ENCODE measurements at regions not wholly inside any gene's neighbourhood (a gene's known extent, or its start where the extent isn't known, plus 50 kb on each side); places are given as distances from the start of the nearest gene placed in this dataset.
A peak's percentile ranks its signal among the peaks of the same experiment; 100 is the strongest.

DNA sequence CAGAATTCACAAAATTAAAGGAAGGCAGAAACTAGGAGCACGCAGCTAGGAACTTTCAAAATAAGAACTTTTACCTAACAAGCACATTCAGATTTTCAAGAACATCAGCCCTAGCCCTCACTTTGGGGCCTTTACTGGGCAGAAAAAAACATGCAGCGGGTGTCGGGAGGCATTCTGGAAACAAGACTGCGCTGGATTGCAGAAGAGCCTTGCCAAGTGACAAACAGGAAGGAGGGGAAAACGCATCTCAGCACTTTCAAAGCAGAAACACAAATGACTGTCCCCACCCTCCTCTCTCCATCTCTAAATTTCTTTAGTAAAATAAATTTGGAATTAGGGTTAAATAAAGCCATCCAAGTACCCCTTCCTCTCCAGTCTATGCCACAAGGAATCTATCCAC lies 74.6 kb upstream of the RREB1 start:
- Mint-ChIP-seq H3K27me3 (no peaks in the 10 kb centered on the region), H3K4me1 (peaks cover 0 to under 1% (median 0%) of the 10 kb centered on the region in 3 donors), H3K36me3 (no peaks in the 10 kb centered on the region), H3K9me3 (peaks cover 0 to 5% (median 1%) of the 10 kb centered on the region in 7 donors), H3K4me3 (no peak overlapping the region), H3K27ac (no peak overlapping the region)
- ATAC-seq (ENCODE audit: low read depth in 2 of 2) (no peak), DNase-seq (no peak)

DNA sequence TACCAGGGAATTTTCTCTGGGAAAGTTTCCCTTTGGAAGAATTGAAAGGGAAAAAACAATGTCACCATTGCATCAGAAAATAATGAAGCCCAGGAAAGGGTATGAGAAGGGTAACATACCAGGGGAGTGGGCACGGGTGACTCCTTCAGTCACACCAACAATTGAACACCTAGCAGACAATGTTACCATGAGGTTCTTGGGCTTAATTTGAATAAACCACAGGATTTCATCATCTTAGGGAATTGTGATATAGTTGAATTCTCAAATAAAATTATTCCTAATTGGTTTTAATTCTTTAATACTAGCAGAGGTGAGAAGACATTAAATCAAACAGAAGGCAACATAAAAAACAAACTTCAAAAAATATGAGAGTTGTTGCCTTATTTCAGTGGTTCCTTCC lies 73.7 kb upstream of the RREB1 start:
- Mint-ChIP-seq H3K4me3 (no peak overlapping the region), H3K9me3 (peaks cover 0 to 6% (median 1%) of the 10 kb centered on the region in 7 donors), H3K27me3 (no peaks in the 10 kb centered on the region), H3K27ac (no peak overlapping the region), H3K4me1 (peaks cover 0 to 4% (median 0%) of the 10 kb centered on the region in 3 donors), H3K36me3 (no peaks in the 10 kb centered on the region)
- DNase-seq (no peak), ATAC-seq (ENCODE audit: low read depth in 2 of 2) (no peak)

DNA sequence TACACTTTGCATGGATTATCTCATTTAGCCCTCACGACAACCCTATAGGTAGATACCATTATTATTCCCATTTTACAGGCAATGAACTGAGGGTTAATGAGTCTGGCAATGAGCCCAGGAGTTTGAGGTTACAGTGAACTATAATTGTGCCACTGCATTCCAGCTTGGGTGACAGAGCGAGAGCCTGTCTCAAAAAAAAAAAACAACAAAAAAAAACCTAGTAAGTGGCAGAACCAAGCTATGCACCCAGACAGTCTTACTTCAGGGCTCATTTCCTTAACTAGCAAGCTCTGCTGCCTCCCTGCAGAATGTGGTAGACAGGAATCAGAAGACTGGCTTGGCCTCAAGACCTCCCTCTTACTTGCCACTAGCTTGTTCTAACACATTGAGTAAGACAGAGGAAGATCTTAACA lies 71.9 kb upstream of the RREB1 start:
- ATAC-seq (ENCODE audit: low read depth in 2 of 2) (no peak), DNase-seq (no peak)
- H3K9me3 Mint-ChIP-seq = peaks cover 0 to 6% (median 0%) of the 10 kb centered on the region in 7 donors
- H3K27ac Mint-ChIP-seq = no peak overlapping the region
- H3K4me1 Mint-ChIP-seq = peaks cover 0 to 8% (median 2%) of the 10 kb centered on the region in 3 donors
- H3K4me3 Mint-ChIP-seq = no peak overlapping the region
- H3K36me3 Mint-ChIP-seq = no peaks in the 10 kb centered on the region
- no peaks in the 10 kb centered on the region for H3K27me3 Mint-ChIP-seq

DNA sequence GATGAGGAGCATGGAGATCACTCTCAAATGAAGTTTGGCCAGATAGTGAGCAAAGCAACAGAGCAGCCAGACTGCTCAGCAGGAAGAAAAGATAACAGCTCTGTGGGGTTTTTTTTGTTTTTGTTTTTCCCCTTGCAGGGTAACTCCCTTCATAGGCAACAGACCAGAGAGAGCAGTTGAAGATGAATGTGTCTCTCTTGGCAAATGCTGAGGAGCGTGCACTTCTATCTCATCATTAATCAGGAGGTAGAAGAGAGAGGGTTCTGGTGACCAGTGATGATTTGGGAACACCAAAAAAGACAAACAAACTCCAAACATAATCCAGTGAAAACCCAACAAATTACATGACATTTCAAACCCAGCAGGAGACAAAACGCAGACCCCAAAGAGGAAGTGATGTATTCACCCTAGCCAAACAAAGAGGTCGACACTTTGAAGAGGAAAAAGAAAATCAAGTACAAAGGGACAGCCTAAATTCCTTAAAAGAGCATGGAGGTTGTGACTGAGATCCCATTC lies 66.2 kb upstream of the RREB1 start:
- H3K27ac Mint-ChIP-seq = peak overlapping the region in 5 of 6 donors; percentile 14 to 93 (median 87)
- ATAC-seq (ENCODE audit: low read depth in 2 of 2) (peak; percentile 98 to 99), DNase-seq (peak; percentile 51)
- H3K27me3 Mint-ChIP-seq = no peaks in the 10 kb centered on the region
- H3K4me3 Mint-ChIP-seq = peak overlapping the region in 7 of 8 donors; percentile 2 to 78 (median 68)
- H3K36me3 Mint-ChIP-seq = no peaks in the 10 kb centered on the region
- H3K4me1 Mint-ChIP-seq = peaks cover 21 to 27% (median 26%) of the 10 kb centered on the region in 3 donors
- H3K9me3 Mint-ChIP-seq = peaks cover 0 to 6% (median 0%) of the 10 kb centered on the region in 7 donors

DNA sequence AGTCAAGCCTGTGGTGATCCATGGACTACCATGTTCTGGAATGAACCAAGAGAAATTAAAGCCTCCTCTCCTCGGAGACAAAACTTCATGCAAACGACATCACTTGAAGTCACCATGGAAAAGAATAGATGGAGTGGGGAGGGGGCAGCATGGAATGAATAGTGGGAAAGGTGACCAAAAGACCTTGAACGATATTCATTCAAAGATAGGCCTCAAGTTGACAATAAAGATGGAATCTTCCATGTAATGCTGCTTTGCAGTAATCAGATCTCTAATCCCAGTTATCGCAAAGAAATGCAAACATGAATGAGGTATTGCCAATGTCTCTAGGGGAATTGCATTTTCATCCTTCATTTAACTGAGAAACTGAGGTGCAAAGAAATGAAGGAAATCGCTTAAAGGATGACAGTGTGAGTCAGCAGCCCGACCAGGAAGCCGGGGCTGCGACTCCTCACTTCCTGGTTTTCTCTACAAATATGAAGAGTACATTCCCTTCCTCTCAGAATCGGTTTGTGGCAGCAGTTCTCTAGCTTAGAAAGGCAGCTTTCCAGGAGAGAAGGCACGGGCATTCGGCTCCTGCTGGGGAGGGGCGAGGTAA lies 65.6 kb upstream of the RREB1 start:
- Mint-ChIP-seq H3K4me1 (peaks cover 21 to 27% (median 26%) of the 10 kb centered on the region in 3 donors), H3K36me3 (no peaks in the 10 kb centered on the region), H3K9me3 (peaks cover 0 to 6% (median 0%) of the 10 kb centered on the region in 7 donors), H3K27ac (peak overlapping the region in 5 of 6 donors; percentile 14 to 93 (median 87)), H3K27me3 (no peaks in the 10 kb centered on the region), H3K4me3 (peak overlapping the region in 5 of 8 donors; percentile 39 to 78 (median 70))
- DNase-seq = no peak
- ATAC-seq (ENCODE audit: low read depth in 2 of 2) = no peak

DNA sequence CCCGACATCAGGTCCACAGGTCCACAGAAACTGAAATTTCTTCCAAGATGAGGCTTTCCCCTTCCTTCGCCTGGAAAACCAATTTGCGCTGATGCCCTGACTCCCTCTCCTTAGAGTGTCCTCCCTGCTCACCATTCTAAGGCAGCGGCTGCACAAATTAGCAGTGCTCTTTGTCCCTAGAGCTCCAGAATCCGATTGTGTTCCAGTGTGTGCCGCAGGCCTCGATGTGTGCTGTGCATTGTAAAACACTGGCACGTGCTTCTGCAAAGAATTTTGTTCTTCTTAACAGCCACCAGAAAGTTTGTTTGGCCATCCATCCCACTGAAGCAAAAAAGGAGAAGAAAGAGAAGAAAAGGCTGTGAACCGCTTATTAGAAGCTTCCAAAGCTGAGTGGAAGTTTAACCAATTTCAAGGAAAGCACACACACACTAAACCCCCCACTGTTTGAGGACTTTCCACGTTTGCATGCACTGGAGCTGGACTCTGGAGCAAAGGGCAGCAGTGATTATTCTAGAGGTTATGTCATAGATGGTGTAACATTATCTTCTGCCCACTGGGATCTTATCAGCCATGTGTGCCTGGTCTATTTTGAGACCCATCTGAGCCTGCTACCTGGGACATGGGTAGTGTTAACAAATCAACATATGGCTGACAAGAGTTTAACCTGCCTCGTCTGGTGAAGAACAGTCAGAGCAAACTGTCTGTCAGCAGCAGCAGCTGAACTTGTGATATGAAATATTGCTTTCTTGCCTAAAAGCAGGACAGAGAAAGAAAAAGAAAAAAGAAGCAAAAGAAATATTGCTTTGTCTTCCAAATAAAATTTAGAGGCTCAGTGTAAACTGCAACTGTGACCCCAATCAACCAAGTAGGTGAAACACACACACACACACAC lies 64.9 kb upstream of the RREB1 start:
- ATAC-seq (ENCODE audit: low read depth in 2 of 2) (no peak), DNase-seq (no peak)
- Mint-ChIP-seq H3K27me3 (no peaks in the 10 kb centered on the region), H3K9me3 (peaks cover 0 to 5% (median 0%) of the 10 kb centered on the region in 7 donors), H3K4me3 (peak overlapping the region in 5 of 8 donors; percentile 26 to 78 (median 45)), H3K27ac (peak overlapping the region in 5 of 6 donors; percentile 67 to 93 (median 78)), H3K36me3 (no peaks in the 10 kb centered on the region), H3K4me1 (peaks cover 21 to 27% (median 26%) of the 10 kb centered on the region in 3 donors)

DNA sequence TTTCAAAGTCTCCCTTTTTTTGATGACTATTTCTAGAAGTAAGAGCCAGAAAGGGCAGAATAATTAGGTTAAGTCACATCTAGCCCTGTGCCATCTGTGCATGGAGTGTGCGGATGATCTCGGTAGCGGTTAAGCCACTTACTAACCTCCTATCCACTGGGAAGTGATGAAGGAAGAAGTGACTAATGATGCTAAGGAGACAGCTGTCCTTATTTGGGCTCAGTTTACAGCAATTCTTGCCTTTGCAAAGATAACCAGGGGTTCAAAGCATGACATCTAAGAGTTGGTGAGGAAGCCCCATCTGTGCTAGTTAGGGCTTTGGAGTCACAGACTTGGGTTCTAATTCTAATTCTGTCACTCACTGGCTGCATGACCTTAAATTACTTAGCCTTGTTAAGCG lies 62.4 kb upstream of the RREB1 start:
- no peak overlapping the region for H3K4me3 Mint-ChIP-seq
- DNase-seq = no peak
- peaks cover 19 to 25% (median 21%) of the 10 kb centered on the region in 3 donors for H3K4me1 Mint-ChIP-seq
- no peak for ATAC-seq (ENCODE audit: low read depth in 2 of 2)
- H3K27ac Mint-ChIP-seq = peak overlapping the region in 2 of 6 donors; percentile 49 to 65
- no peaks in the 10 kb centered on the region for H3K36me3 Mint-ChIP-seq
- H3K27me3 Mint-ChIP-seq = no peaks in the 10 kb centered on the region
- H3K9me3 Mint-ChIP-seq = no peaks in the 10 kb centered on the region

DNA sequence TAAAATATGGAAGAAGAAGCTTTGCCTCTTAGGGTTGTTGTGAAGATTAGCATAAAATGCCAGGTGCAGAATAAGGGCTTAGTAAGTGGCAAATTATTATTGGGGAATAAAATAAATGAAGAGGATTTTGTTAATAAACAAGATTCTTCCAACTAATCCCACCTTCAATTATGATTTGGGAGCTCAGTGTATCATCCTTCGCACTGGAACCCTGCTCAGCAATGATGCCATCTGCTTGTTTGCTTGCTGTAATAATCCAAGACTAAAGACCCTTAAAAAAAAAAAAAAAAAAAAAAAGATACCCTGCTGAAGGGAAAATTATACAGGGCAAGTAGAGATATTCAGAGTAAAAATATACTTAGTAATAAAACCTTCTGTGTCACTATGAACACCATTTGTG lies 62.0 kb upstream of the RREB1 start:
- peaks cover 17 to 24% (median 21%) of the 10 kb centered on the region in 3 donors for H3K4me1 Mint-ChIP-seq
- DNase-seq (no peak), ATAC-seq (ENCODE audit: low read depth in 2 of 2) (no peak)
- H3K27me3 Mint-ChIP-seq = no peaks in the 10 kb centered on the region
- no peak overlapping the region for H3K27ac Mint-ChIP-seq
- H3K9me3 Mint-ChIP-seq = no peaks in the 10 kb centered on the region
- H3K4me3 Mint-ChIP-seq = no peak overlapping the region
- H3K36me3 Mint-ChIP-seq = no peaks in the 10 kb centered on the region

DNA sequence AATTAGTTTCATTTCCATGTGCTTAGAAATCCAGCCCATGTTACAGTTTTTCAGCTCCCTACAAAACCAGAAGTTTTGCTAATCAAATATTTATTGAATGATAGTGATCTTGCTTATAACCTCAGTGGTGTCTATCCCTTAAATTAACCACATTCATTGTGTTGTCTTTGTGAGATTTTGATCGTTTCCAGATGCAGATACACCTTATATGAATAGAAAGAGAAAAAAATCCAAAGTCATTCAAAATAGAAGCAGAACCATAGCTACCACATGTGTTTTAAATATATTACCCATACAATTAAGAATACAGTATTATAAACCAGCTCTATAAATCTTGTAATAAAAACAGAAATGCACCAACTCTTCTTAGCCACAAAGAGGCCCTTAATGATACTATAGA lies 60.6 kb upstream of the RREB1 start:
- Mint-ChIP-seq H3K27me3 (no peaks in the 10 kb centered on the region), H3K9me3 (no peaks in the 10 kb centered on the region), H3K27ac (no peak overlapping the region), H3K4me1 (peaks cover 6 to 12% (median 9%) of the 10 kb centered on the region in 3 donors), H3K4me3 (no peak overlapping the region), H3K36me3 (no peaks in the 10 kb centered on the region)
- ATAC-seq (ENCODE audit: low read depth in 2 of 2) = no peak
- DNase-seq = no peak

DNA sequence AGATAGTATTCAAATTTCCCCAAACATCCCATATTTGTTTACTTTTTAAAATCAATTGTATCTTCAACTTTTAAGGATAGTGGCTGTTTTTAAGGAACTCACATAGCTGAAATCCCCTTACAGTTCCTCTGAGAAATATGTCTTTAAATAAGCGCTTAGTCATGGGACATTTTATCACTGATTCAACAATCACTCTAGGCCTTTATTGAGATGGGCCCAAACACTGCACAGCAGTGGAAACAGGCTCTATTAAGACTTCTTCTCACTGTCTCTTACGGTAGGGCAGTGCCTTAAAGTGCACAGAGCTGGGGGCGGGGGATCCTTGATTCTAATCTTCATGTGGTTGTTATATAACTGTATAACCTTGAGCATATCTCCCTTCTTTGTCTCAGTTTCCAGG lies 59.8 kb upstream of the RREB1 start:
- Mint-ChIP-seq H3K4me3 (no peak overlapping the region), H3K27ac (no peak overlapping the region), H3K4me1 (peaks cover 4 to 9% (median 7%) of the 10 kb centered on the region in 3 donors), H3K36me3 (no peaks in the 10 kb centered on the region), H3K27me3 (no peaks in the 10 kb centered on the region), H3K9me3 (no peaks in the 10 kb centered on the region)
- no peak for ATAC-seq (ENCODE audit: low read depth in 2 of 2)
- DNase-seq = no peak

DNA sequence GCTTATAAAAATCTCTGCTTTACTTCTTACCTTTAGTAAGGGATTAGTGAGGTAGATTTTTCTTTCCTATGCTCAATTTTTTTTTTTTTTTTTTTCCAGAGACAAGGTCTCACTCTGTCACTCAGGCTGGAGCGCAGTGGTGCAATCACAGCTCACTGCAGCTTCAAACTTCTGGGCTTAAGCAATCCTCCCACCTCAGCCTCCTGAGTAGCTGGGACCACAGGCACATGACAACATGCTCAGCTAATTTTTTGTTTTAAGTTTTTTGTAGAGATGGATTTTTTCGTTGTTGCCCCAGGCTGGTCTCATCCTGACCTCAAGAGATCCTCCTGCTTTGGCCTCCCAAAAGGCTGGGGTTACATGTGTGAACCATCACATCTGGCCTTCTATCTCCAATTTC lies 58.9 kb upstream of the RREB1 start:
- no peak overlapping the region for H3K27ac Mint-ChIP-seq
- no peaks in the 10 kb centered on the region for H3K36me3 Mint-ChIP-seq
- H3K9me3 Mint-ChIP-seq = no peaks in the 10 kb centered on the region
- no peak overlapping the region for H3K4me3 Mint-ChIP-seq
- no peaks in the 10 kb centered on the region for H3K27me3 Mint-ChIP-seq
- DNase-seq (no peak), ATAC-seq (ENCODE audit: low read depth in 2 of 2) (no peak)
- peaks cover 8 to 11% (median 11%) of the 10 kb centered on the region in 3 donors for H3K4me1 Mint-ChIP-seq

DNA sequence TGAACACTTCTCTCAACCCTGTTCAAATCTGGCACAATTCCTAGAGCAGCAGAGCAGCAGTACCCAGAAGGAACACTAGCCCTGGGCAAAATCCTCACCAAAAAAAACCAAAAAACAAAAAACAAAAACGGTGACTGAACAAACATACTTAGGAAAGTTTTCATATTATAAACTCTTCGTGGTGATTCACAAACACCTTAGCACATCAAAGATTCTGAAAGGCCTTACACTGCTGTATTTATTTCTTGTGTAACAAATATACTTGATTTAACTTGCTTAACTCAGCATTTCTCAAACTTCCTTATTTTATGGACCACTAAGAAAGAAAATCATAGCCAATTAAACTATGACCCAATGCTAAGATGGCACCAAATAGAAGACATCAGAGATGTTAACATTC lies 57.8 kb upstream of the RREB1 start:
- DNase-seq = no peak
- peak overlapping the region in 7 of 8 donors; percentile 68 to 80 (median 72) for H3K4me3 Mint-ChIP-seq
- H3K4me1 Mint-ChIP-seq = peaks cover 8 to 11% (median 11%) of the 10 kb centered on the region in 3 donors
- no peaks in the 10 kb centered on the region for H3K9me3 Mint-ChIP-seq
- no peak overlapping the region for H3K27ac Mint-ChIP-seq
- H3K36me3 Mint-ChIP-seq = no peaks in the 10 kb centered on the region
- no peaks in the 10 kb centered on the region for H3K27me3 Mint-ChIP-seq
- no peak for ATAC-seq (ENCODE audit: low read depth in 2 of 2)

DNA sequence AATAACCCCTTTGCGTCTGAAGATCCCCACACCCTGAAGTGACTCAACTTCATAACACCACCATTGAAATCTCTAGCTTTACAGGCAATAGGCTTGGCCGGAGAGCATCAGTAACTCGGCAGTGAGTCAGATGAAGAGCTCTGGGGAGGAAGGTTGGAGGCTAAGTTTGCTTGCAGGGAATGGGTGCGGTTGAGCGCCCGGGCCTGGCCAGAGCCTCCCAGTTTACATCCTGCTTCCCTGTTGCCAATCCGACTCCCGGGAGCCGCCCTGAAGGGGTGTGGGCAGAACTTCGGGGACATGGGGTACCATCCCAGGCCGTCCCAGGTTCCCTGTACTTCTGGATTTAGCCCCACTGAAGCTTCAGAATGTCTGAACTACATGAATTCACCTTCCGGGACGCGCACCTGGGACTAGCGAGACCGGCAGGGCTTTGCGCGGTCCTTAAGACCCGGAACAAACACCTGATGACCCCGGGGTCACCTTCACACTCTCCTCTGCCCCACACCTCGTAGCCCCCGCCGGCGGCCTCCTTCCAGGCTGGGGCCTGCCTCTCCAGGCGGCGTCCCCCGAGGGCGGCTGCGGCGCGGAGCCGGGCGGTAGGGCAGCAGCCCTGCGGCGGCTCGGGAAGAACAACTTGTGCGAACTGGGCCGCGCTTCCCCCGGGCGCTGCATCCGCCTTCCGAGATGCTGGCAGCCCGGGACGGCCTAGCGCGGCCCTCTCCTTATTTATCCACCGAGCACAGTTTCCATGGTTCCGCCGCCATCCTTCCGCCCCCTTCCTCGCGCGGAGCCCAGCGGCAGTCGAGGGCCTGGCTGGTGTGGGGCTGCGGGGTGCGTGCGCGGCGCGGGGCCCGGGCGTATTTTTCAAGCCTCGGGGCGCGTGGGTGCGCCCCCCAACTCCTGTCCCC lies 56.6 kb upstream of the RREB1 start:
- H3K9me3 Mint-ChIP-seq = no peaks in the 10 kb centered on the region
- peak; percentile 48 to 50 for ATAC-seq (ENCODE audit: low read depth in 2 of 2)
- DNase-seq = no peak

More for the DNA sequence above, 56.6 kb upstream of the RREB1 start:
- Mint-ChIP-seq H3K27ac (peak overlapping the region in 1 of 6 donors; percentile 10), H3K27me3 (no peaks in the 10 kb centered on the region), H3K4me3 (peak overlapping the region; percentile 70 to 84 (median 78)), H3K36me3 (no peaks in the 10 kb centered on the region), H3K4me1 (peaks cover 8 to 11% (median 11%) of the 10 kb centered on the region in 3 donors)

All from naive B cell (primary cell).